H9 (cell line): ENCODE measurements at regions not wholly inside any gene's neighbourhood (a gene's known extent, or its start where the extent isn't known, plus 50 kb on each side); places are given as distances from the start of the nearest gene placed in this dataset.

Experiments used
- DNase-seq: peaks from one replicate; pipeline ENCODE4 v3.0.0-alpha.2; 2017
- H2AFZ ChIP-seq: one replicate; pipeline ENCODE4 v1.6.1; 2013; ENCODE audit warnings: mild to moderate bottlenecking, low read length, control low read depth, moderate library complexity
- H2AK5ac ChIP-seq: 2 replicates; pipeline ENCODE4 v1.6.1; 2013; ENCODE audit warnings: low read length, control low read depth, mixed read lengths; ENCODE audit not compliant: insufficient read length
- H2BK120ac ChIP-seq: one replicate; pipeline ENCODE4 v1.6.1; 2013; ENCODE audit warnings: low read depth, mild to moderate bottlenecking, low read length, control low read depth, inconsistent platforms; ENCODE audit not compliant: poor library complexity, severe bottlenecking
- H2BK12ac ChIP-seq: 2 replicates; pipeline ENCODE4 v1.6.1; 2013; ENCODE audit warnings: low read length, control low read depth, mixed read lengths, low read depth; ENCODE audit not compliant: insufficient read length
- H2BK15ac ChIP-seq: 2 replicates; pipeline ENCODE4 v1.6.1; 2013; ENCODE audit warnings: low read depth, low read length, control low read depth
- H2BK20ac ChIP-seq: one replicate; pipeline ENCODE4 v1.6.1; 2013; ENCODE audit warnings: low read depth, mild to moderate bottlenecking, low read length, control low read depth, inconsistent platforms; ENCODE audit not compliant: poor library complexity, severe bottlenecking
- H2BK5ac ChIP-seq: 2 replicates; pipeline ENCODE4 v1.6.1; 2013; ENCODE audit warnings: low read length, control low read depth, mixed read lengths; ENCODE audit not compliant: insufficient read length
- H3K14ac ChIP-seq: 2 replicates; pipeline ENCODE4 v1.6.1; 2013; ENCODE audit warnings: low read length, control low read depth; ENCODE audit not compliant: insufficient read depth
- H3K18ac ChIP-seq: 2 replicates; pipeline ENCODE4 v1.6.1; 2013; ENCODE audit warnings: low read depth, mild to moderate bottlenecking, mixed read lengths, low read length, control low read depth; ENCODE audit not compliant: insufficient read length
- H3K23ac ChIP-seq: 2 replicates; pipeline ENCODE4 v1.6.1; 2013; ENCODE audit warnings: low read length, control low read depth, mixed read lengths, low read depth; ENCODE audit not compliant: insufficient read length
- H3K23me2 ChIP-seq: 2 replicates; pipeline ENCODE4 v1.6.1; 2013; ENCODE audit warnings: low read depth, mild to moderate bottlenecking, mixed read lengths, low read length, control low read depth; ENCODE audit not compliant: insufficient read length, poor library complexity, severe bottlenecking
- H3K27ac ChIP-seq: 2 replicates; pipeline ENCODE4 v1.5.1; 2013; ENCODE audit warnings: low read length, control low read depth, mixed read lengths, low read depth; ENCODE audit not compliant: insufficient read length
- H3K27me3 ChIP-seq: 2 replicates; pipeline ENCODE4 v1.6.1; 2013; ENCODE audit warnings: low read length, control low read depth, inconsistent platforms; ENCODE audit not compliant: insufficient read depth
- H3K4ac ChIP-seq: 2 replicates; pipeline ENCODE4 v1.6.1; 2013; ENCODE audit warnings: low read depth, mild to moderate bottlenecking, control low read depth, inconsistent platforms, low read length, moderate library complexity
- H3K4me1 ChIP-seq: 2 replicates; pipeline ENCODE4 v1.6.1; 2013; ENCODE audit warnings: low read length, control low read depth, inconsistent platforms; ENCODE audit not compliant: insufficient read depth
- H3K4me2 ChIP-seq: 2 replicates; pipeline ENCODE4 v1.6.1; 2013; ENCODE audit warnings: low read length, control low read depth, mixed read lengths; ENCODE audit not compliant: insufficient read length, insufficient read depth
- H3K56ac ChIP-seq: 2 replicates; pipeline ENCODE4 v1.6.1; 2013; ENCODE audit warnings: low read depth, mild to moderate bottlenecking, mixed read lengths, low read length, control low read depth; ENCODE audit not compliant: insufficient read length
- H3K79me1 ChIP-seq: 2 replicates; pipeline ENCODE4 v1.6.1; 2013; ENCODE audit warnings: low read depth, mild to moderate bottlenecking, moderate library complexity, low read length, control low read depth, inconsistent platforms; ENCODE audit not compliant: insufficient read depth, poor library complexity, severe bottlenecking
- H3K79me2 ChIP-seq: 2 replicates; pipeline ENCODE4 v1.6.1; 2013; ENCODE audit warnings: low read length, control low read depth, inconsistent platforms; ENCODE audit not compliant: insufficient read depth
- H3K9ac ChIP-seq: 2 replicates; pipeline ENCODE4 v1.6.1; 2013; ENCODE audit warnings: low read length, control low read depth, mixed read lengths; ENCODE audit not compliant: insufficient read length; ENCODE audit errors: extremely low read depth
- H3K9me3 ChIP-seq: one replicate; pipeline ENCODE4 v1.6.1; 2013; ENCODE audit warnings: low read depth, low read length, inconsistent platforms; ENCODE audit not compliant: control insufficient read depth
- H3T11ph ChIP-seq: one replicate; pipeline ENCODE4 v1.6.1; 2013; ENCODE audit warnings: mild to moderate bottlenecking, low read length, control low read depth, inconsistent platforms
- H4K20me1 ChIP-seq: one replicate; pipeline ENCODE4 v1.6.1; 2013; ENCODE audit not compliant: control insufficient read depth, insufficient read length, insufficient read depth
- H4K5ac ChIP-seq: 2 replicates; pipeline ENCODE4 v1.6.1; 2013; ENCODE audit warnings: low read depth, mild to moderate bottlenecking, mixed read lengths, low read length, control low read depth; ENCODE audit not compliant: insufficient read length
- H4K8ac ChIP-seq: replicated peaks from 2 replicates; pipeline ENCODE4 v1.6.1; 2013; ENCODE audit warnings: low read length, control low read depth, mixed read lengths, low read depth; ENCODE audit not compliant: insufficient read length
- H4K91ac ChIP-seq: 2 replicates; pipeline ENCODE4 v1.6.1; 2013; ENCODE audit warnings: low read depth, mild to moderate bottlenecking, moderate library complexity, mixed read lengths, low read length, control low read depth; ENCODE audit not compliant: insufficient read length
- H3K27ac Mint-ChIP-seq, 3 experiments: 2 replicates in 2 of 3; 3 replicates in 1 of 3; pipeline ENCODE4 v1.8.0; 2020 to 2021; ENCODE audit warnings: mixed read lengths in 3 of 3, mild to moderate bottlenecking in 1 of 3, moderate library complexity in 1 of 3
- H3K27me3 Mint-ChIP-seq: 2 replicates; pipeline ENCODE4 v1.8.0; 2021; ENCODE audit warnings: low read depth, mild to moderate bottlenecking, moderate library complexity, mixed read lengths
- H3K36me3 Mint-ChIP-seq, 3 experiments: 2 replicates in 2 of 3; 3 replicates in 1 of 3; pipeline ENCODE4 v1.8.0; 2020 to 2021; ENCODE audit warnings: low read depth in 3 of 3, mixed read lengths in 3 of 3; ENCODE audit not compliant: insufficient read depth in 1 of 3
- H3K4me1 Mint-ChIP-seq, 2 experiments: 2 replicates each; pipeline ENCODE4 v1.8.0; 2020; ENCODE audit warnings: mixed read lengths in 2 of 2
- H3K4me3 Mint-ChIP-seq, 2 experiments: 2 replicates in 1 of 2; 3 replicates in 1 of 2; pipeline ENCODE4 v1.8.0; 2020 to 2021; ENCODE audit warnings: mild to moderate bottlenecking in 2 of 2, mixed read lengths in 2 of 2, moderate library complexity in 1 of 2
- H3K9me3 Mint-ChIP-seq, 2 experiments: 2 replicates in 1 of 2; 3 replicates in 1 of 2; pipeline ENCODE4 v1.8.0; 2020; ENCODE audit warnings: mild to moderate bottlenecking in 2 of 2, mixed read lengths in 2 of 2, moderate library complexity in 1 of 2
- CTCF ChIP-seq: fragments of 200-600 bp; sonication (generic); conservative IDR thresholded peaks from 3 replicates; pipeline ENCODE4 v1.8.0; 2021; ENCODE audit warnings: antibody characterized with exemption, mild to moderate bottlenecking
- WGBS: extraction: QIAGEN DNeasy Blood & Tissue Kit; methylation state at CpG from one replicate; pipeline ENCODE4 v1.1.7; 2013; ENCODE audit warnings: missing lambda C conversion rate, low lambda C conversion rate, mixed read lengths; ENCODE audit not compliant: insufficient read length; ENCODE audit errors: extremely low coverage; 5-methylcytosine and 5-hydroxymethylcytosine counted together

- H2BK5ac ChIP-seq: no peak overlapping the region
- no peak overlapping the region for H3K23ac ChIP-seq
- H2BK20ac ChIP-seq: no peak overlapping the region
- no peaks in the 10 kb centered on the region for H3K9me3 Mint-ChIP-seq
- no peaks in the 10 kb centered on the region for H3K27me3 ChIP-seq
- H3K27me3 Mint-ChIP-seq: no peaks in the 10 kb centered on the region
- H3K23me2 ChIP-seq: no peaks in the 10 kb centered on the region
- H3K27ac Mint-ChIP-seq: no peak overlapping the region
- no peak overlapping the region for H3K9ac ChIP-seq
- H4K20me1 ChIP-seq: no peaks in the 10 kb centered on the region
- no peaks in the 10 kb centered on the region for H3K4me1 Mint-ChIP-seq
- no peak overlapping the region for H2BK12ac ChIP-seq
- H4K91ac ChIP-seq: no peak overlapping the region
- no peaks in the 10 kb centered on the region for H3K4me1 ChIP-seq
- TF ChIP-seq CTCF: no peak
- DNase-seq: no peak
- H3K4me3 Mint-ChIP-seq: no peak overlapping the region
- H2AK5ac ChIP-seq: no peak overlapping the region
- no peaks in the 10 kb centered on the region for H3K36me3 Mint-ChIP-seq
- H2AFZ ChIP-seq: no peak overlapping the region
- H3K9me3 ChIP-seq: no peaks in the 10 kb centered on the region
- no peak overlapping the region for H2BK120ac ChIP-seq
- WGBS: no CpG with 5 or more reads among the region's 2 CpGs
- no peak overlapping the region for H3K4ac ChIP-seq
- H3T11ph ChIP-seq: no peak overlapping the region
- no peak overlapping the region for H3K56ac ChIP-seq
- H3K79me2 ChIP-seq: no peaks in the 10 kb centered on the region
- no peak overlapping the region for H2BK15ac ChIP-seq
- H3K79me1 ChIP-seq: no peaks in the 10 kb centered on the region
- no peak overlapping the region for H3K18ac ChIP-seq
- H3K14ac ChIP-seq: no peak overlapping the region
- H3K4me2 ChIP-seq: no peak overlapping the region
- no peak overlapping the region for H4K8ac ChIP-seq
- no peak overlapping the region for H3K27ac ChIP-seq
- H4K5ac ChIP-seq: no peak overlapping the region
Measured at GRCh38 chr6:51045548-51045947, 226.9 kb downstream of the TFAP2B start.
